Suppressor macrophage treated with lipopolysaccharide for 4 hours (primary cell): ENCODE measurements at regions not wholly inside any gene's neighbourhood (a gene's known extent, or its start where the extent isn't known, plus 50 kb on each side); places are given as distances from the start of the nearest gene placed in this dataset.

Experiments used
- DNase-seq: peaks from one replicate; pipeline ENCODE4 v3.0.0-alpha.2; 2020

DNA sequence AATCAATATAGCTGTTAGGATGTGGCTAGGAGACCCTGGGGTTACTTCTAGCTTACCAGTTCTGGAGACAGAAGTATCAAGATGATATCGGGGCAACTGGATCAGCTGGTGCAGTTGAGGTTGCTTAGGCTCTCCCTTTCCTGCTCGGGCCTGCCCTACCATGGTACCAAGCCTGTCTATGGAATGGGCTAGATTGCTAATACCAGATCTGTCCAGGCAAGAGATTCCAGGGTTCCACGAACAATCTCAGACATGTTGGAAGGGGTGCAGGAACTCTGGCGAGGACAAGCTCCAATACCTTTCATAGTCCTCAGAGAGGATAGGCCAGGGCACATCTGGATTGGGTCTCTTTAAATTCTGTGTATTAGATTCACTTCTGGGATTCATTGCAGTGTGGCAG is 53.8 kb downstream of the ADM start:
- no peak for DNase-seq

GRCh38 chr11:10359171-10359570 is 54.3 kb downstream of the ADM start:
- DNase-seq = no peak

DNA sequence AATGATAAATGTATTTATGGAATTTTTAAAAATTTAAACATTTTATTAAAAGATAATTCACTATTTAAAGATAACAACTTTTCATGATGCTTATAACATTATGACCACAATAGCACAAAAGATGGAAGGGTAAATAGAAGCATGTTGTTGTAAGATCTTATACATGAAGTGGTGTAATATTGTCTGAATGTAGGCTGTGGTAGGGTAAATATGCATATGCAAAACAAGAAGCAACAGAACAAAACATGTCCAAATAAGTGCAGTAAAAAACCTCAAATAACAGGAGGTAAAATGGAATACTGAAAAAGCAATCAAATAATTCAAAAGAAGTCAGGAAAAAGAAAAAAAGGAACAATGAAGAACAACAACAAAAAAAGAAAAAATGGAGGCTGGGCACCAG is 56.0 kb downstream of the ADM start:
- no peak for DNase-seq

GRCh38 chr11:10365045-10365444 is 60.2 kb downstream of the ADM start:
- no peak for DNase-seq

DNA sequence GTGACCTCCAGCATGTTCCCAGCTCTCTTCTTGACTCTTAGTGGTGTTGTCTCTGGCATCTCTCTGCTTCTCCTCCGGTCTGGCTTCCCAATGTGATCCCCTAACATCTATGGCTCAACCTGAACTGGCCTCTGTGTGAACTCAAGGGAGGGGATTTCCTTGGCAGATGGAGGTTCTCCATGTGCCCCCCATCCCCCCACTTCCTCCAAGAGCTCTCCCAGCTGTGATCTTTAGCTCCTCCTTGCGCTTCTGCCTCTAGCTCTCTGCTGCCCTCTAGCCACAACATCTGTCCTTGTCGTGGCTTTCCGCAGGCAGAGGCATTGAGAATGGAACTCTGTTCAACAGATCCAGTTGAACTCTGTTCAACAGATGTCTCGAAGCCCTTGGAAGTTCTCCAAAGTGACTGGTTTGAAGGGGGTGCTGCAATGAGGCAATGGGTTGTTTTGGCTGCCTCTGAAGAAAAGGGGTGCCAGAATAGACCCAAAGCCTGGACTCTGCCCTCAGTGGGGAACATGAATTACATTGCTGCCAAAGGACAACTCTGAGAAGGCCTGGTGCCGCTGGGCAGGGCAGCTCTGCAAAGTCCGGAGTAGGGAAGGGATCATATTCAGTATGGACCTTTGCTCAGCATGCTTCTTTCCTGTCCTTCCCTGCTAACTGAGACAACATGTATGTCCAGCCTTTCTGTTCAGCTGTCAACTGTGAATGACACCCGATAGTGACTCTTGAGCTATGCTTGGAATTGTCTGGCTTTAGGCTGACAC is 61.9 kb downstream of the ADM start:
- DNase-seq = peak; percentile 96

DNA sequence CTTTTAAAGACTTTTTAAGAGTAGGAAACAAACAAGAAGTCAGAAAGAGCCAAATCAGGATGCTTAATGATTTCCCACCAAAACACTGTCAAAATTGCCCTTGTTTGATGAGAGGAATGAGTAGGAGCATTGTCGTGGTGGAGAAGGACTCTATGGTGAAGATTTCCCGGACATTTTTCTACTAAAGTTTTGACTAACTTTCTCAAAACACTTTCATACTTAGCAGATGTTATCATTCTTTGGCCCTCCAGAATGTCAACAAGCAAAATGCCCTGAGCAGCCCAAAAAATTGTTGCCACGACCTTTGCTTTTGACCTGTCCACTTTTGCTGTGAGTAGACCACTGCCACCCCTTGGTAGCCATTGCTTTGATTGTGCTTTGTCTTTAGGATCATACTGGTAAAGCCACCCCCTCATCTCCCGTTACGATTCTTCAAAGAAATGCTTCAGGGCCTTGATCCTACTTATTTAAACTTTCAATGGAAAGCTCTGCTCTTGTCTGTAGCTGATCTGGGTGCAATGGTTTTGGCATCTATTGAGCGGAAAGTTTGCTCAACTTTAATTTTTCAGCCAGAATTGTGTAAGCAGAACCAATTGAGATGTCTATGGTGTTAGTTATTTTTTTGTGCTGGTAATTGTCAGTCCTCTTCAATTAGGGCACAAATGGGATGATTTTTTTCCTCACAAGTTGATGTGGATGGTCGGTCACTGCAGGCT is 67.2 kb downstream of the ADM start:
- no peak for DNase-seq

DNA sequence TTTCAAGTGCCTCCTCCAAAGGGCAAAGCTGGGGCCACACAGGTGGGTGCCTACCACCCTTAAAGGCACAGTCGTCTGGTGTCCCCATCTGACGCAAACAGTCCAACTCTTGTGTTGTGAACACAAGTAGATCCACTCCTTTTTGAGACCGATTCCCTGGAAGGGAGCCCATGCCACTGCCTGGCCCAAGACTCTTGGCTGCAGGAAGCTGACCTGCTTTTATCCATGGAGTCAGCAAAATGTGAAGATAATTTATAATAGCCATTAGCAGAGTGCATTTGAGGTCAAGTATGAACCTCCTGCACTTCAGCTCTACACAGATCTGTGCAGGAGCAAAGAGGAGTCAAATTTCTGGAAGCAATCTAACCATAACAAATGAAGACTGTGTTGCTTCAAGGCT is 68.5 kb downstream of the ADM start:
- no peak for DNase-seq

- no peak for DNase-seq
Observed at GRCh38 chr11:10373929-10374328, 69.1 kb downstream of the ADM start.

DNA sequence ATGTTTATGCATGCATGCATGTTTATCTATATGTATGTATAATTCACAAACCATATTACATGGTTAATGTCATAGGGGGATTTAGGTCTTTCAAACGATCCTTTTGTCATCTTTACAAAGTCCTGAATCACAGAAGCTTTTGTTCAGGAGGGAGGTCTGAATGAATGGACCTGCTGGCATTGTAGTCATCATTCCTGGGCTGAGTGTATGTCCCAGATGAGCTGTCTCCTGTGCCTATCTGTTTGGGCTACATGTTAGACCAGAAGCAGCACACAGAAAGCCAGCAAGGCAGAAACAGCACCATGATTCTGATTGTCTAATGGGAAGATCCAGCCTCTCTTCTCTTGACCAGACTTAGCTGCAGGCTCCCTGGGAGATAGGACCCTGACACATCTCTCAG is 69.5 kb downstream of the ADM start:
- DNase-seq = no peak

DNA sequence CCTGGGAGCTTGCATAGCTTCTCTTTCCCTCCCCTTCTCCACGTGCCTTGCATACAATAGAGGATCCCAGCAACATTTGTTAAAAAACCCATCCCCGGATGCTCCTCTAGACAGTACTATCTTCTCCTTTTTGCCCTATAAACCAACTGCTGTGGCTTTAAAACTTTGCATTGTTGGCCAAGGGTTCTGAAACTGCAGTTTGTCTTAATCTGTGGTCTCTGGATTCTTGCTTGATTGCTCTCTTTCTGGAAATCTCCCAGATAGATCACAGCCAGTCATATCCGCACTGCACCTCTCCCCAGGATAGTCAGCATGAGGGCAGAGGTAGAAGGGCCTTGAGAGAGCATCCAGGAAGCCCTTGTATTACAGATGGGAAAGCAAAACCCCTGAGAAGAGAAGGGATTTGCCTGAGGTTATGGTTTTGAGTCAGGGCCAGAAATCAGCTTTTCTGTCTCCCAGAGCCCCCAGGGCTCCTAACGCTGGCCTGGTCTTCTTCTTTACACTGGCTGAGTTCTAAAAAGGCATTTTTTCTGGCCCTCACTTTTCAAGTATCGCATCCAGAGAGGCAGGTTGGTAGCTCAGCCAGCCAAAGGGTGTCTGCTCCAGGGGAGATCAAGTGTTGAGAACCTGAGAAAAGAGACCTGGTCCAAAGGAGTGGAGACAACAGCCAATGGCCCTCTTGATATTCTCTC is 70.6 kb downstream of the ADM start:
- DNase-seq = no peak

DNA sequence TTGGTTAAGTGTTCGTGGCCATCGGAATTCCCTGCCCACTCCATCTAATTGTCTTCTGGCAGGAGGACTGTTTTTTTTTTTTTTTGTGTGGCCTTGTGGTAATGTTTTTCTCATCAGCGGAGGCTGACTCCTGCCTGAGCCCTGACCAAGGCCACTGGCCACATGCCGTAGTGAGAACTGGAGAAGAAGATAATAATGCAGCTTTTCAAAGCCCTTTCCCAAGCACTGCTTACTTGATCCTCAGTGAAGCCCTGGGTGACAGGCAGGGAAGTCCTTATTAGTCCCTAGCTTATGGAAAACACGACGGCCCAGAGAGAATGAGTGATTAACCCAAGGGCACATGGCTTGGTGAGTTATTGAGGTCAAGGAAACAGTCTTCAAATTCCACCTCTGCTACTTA is 71.2 kb downstream of the ADM start:
- DNase-seq = no peak

- DNase-seq = peak; percentile 75
Observed at GRCh38 chr11:10377183-10377582, 72.3 kb downstream of the ADM start.

- no peak for DNase-seq
Observed at GRCh38 chr11:10378362-10378761, 73.5 kb downstream of the ADM start.

DNA sequence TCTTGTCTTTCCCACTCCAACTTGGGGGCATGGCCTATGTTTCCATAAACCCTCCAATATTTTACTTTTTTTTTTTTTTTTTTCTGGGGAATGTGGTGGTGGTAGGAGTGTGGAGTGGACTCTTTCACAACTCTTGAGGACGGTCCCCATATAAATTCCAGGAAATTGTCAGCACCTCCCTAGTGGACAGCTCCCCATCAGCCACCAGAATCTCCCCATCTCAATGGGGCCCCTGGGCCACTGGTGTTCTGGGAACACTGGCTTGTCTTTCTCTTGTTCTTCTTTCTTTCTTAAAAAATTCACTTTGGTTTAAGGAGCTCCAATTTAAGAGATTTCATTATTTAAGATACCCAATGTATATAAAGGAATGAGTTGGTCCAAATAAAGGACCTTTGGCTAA is 74.1 kb downstream of the ADM start:
- peak; percentile 33 for DNase-seq

DNA sequence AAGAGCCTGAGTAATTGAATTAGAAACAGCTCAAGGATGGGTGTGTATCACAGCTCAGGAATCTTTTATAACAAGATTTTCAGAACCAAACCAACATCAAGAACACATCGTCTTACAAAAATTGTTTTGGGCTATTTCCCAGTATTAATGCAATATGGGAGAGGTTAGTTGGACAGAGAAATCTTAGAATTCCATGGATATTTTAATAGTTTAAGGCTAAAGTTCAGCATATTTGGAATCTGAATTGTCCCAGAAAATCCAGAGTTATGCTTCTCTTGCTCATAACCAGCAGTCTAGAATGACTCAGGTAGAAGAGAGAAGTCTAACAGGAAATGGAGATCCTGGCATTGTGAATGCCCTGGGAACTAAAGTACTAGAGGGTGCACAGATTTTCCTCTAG is 74.6 kb downstream of the ADM start:
- no peak for DNase-seq

- DNase-seq = no peak
Observed at GRCh38 chr11:10379871-10380568, 75.0 kb upstream of the AMPD3 start.

- no peak for DNase-seq
Observed at GRCh38 chr11:10380921-10381320, 74.1 kb upstream of the AMPD3 start.

DNA sequence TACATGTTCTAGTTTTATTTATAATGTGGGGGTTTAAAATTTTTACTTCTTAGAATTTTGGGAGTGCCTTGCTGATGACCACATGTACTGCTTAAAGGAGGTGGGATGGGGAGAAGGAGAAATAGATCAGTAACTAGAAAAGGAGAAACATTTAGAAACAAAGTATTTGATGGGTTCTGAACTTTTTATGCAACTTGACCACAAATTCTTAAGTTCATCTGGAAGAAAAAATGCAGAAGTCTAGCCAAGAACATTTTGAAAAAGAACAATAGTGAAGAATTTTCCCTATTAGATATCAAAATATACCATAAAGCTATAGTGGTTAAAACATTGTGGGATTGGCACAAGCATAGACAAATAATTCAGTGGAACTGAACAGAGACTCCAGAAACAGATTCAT is 73.3 kb upstream of the AMPD3 start:
- no peak for DNase-seq

DNA sequence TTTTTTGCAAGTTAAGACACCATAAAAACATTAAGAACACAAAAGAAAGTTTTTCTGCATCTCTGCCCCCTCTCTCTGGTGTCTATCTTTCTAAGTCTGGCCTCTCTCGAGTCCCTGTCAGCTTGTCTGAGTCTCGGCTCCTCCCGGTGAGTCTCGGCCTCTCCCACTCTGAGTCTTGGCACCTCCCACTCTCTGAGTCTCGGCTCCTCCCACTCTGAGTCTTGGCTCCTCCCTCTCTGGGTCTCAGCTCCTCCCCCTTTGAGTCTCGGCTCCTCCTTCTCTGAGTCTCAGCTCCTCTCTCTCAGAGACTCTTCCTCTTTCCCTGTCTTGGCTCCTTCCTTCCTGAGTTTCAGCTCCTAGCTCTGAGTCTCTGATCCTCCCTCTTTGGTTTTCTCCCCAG is 72.5 kb upstream of the AMPD3 start:
- no peak for DNase-seq

GRCh38 chr11:10385696-10386095 is 69.4 kb upstream of the AMPD3 start:
- no peak for DNase-seq

DNA sequence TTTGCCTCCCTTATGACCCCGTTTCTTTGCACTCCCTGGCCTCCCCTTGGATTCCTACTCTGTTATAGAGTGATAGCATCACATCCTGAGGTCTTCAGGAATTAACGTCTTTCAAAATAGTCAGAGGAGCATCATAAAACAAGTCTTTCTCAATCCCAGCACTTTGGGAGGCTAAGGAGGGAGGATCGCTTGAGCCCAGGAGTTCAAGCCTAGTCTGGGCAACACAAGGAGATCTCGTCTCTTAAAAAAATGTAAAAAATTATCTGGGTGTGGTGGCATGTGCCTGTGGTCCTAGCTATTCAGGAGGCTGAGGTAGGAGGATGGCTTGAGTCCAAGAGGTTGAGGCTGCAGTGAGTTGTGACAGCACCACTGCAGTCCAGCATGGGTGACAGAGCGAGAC is 68.7 kb upstream of the AMPD3 start:
- no peak for DNase-seq

GRCh38 chr11:10386861-10387205 is 68.2 kb upstream of the AMPD3 start:
- no peak for DNase-seq

DNA sequence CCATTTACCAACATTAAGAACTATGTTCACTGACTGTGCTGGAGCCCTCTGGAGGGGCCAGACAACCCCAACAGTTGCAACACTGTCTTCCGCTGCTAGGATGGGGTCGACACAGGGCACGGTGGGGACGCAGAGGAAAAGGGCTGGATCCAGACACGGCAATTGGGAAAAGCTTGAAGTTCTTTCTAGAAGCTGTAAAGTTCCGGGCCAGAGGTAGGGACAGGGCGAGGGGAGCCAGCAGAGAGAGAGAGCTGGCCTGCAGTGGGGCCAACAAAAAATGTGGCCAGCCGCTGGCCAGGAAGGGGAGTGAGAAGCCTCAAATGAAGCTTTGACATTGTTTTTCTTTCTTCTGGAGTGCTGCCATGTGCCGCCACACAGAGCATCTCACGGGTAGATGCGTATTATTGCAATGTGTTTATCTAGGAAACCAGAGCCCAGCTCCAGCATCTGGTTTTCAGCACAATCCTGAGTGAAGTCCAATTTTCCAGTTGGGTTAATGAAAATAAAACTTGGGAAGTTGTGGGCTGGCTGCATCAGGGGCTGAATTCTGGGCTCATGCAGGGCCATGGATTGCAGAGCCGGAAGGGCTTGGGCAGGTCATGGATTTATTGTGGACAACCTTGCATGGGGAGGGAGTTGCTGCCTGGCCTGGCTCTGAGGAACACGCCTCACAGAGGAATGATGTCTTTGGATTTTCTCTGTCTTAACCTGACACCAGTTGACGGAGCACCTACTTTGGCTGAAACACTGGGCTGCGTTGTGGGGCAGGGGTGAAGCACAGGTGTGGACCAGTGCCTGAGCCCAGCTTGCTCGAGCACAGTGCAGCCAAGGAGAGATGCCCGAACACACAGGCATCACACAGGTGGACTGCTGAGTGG is 67.6 kb upstream of the AMPD3 start:
- no peak for DNase-seq
